Testis (tissue), 2 donors: ENCODE measurements at regions not wholly inside any gene's neighbourhood (a gene's known extent, or its start where the extent isn't known, plus 50 kb on each side); places are given as distances from the start of the nearest gene placed in this dataset.

ENCODE experiments used
- DNase-seq: peaks from one replicate; pipeline ENCODE4 v3.0.0-alpha.2; 2019
- H3K27ac ChIP-seq, 2 donors: fragments of 200-600 bp; sonication (generic); one replicate each; pipeline ENCODE4 v1.5.1; 2019
- H3K27me3 ChIP-seq: fragments of 200-600 bp; sonication (generic); one replicate; pipeline ENCODE4 v1.5.1; 2019
- H3K36me3 ChIP-seq: fragments of 200-600 bp; sonication (generic); one replicate; pipeline ENCODE4 v1.5.1; 2017; ENCODE audit warnings: low read depth; ENCODE audit errors: missing control alignments
- H3K4me1 ChIP-seq: fragments of 200-600 bp; sonication (generic); one replicate; pipeline ENCODE4 v1.5.1; 2019
- H3K4me3 ChIP-seq, 2 donors: fragments of 200-600 bp; sonication (generic); one replicate each; pipeline ENCODE4 v1.5.1; 2017 to 2019
- H3K9me3 ChIP-seq: fragments of 200-600 bp; sonication (generic); one replicate; pipeline ENCODE4 v1.5.1; 2017
- POLR2A ChIP-seq: fragments of 450-650 bp; IDR thresholded peaks from one replicate; pipeline ENCODE4 v1.6.1; 2017; ENCODE audit warnings: antibody characterized with exemption, mild to moderate bottlenecking, moderate library complexity
- WGBS, 2 donors: methylation state at CpG; one replicate each; pipeline ENCODE4 v1.1.5; 2018; 5-methylcytosine and 5-hydroxymethylcytosine counted together
- intact Hi-C: fragments of 100-400 bp; cut with DNase I; formaldehyde crosslinking; loops from one replicate; pipeline ENCODE4 v1.15.1; 2023; ENCODE audit warnings: low total_unique reads
- TF ChIP-seq, protein P1 (sequence below), 3 experiments: fragments of 450-650 bp in 2 of 3; fragments of 200-600 bp in 1 of 3; sonication (generic) in 1 of 3; IDR thresholded peaks; one replicate each; pipeline ENCODE4 v1.5.1; 2016 to 2019; ENCODE audit warnings: antibody characterized with exemption in 3 of 3, mild to moderate bottlenecking in 2 of 3, moderate library complexity in 1 of 3

DNA sequence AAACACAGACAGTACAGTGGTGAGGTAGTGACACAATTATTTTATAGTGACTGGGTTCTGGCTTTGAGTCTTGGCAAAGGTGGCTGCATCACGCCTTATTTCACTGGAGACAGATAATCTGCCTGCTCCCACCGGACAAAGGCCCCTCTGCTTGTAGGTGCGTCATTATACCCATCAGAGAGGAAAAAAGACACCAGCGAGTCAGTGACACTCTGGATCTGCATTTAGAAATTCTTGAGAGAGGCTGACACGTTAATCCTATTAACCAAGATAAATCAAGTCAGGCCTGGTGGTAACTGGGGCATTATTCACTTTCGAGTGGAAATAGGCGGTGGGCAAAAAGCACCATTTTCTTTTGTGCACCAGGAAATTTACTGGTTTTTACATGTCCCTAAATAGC is 76.2 kb downstream of the NR2F2 start:
- H3K9me3 ChIP-seq: no peaks in the 10 kb centered on the region
- no peaks in the 10 kb centered on the region for H3K27me3 ChIP-seq
- peaks cover 5% of the 10 kb centered on the region for H3K4me1 ChIP-seq
- H3K4me3 ChIP-seq: no peak overlapping the region
- no peak for DNase-seq
- H3K36me3 ChIP-seq: no peaks in the 10 kb centered on the region
- 91 to 94% methylated on average over 7 of the region's 7 CpGs for WGBS, 2 donors
- TF ChIP-seq POLR2A: no peak
- TF ChIP-seq, protein P1, sequence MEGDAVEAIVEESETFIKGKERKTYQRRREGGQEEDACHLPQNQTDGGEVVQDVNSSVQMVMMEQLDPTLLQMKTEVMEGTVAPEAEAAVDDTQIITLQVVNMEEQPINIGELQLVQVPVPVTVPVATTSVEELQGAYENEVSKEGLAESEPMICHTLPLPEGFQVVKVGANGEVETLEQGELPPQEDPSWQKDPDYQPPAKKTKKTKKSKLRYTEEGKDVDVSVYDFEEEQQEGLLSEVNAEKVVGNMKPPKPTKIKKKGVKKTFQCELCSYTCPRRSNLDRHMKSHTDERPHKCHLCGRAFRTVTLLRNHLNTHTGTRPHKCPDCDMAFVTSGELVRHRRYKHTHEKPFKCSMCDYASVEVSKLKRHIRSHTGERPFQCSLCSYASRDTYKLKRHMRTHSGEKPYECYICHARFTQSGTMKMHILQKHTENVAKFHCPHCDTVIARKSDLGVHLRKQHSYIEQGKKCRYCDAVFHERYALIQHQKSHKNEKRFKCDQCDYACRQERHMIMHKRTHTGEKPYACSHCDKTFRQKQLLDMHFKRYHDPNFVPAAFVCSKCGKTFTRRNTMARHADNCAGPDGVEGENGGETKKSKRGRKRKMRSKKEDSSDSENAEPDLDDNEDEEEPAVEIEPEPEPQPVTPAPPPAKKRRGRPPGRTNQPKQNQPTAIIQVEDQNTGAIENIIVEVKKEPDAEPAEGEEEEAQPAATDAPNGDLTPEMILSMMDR (IDR thresholded peaks at IDR 0.05): no peak
- H3K27ac ChIP-seq: no peak overlapping the region
- intact Hi-C loops: no loop called here

DNA sequence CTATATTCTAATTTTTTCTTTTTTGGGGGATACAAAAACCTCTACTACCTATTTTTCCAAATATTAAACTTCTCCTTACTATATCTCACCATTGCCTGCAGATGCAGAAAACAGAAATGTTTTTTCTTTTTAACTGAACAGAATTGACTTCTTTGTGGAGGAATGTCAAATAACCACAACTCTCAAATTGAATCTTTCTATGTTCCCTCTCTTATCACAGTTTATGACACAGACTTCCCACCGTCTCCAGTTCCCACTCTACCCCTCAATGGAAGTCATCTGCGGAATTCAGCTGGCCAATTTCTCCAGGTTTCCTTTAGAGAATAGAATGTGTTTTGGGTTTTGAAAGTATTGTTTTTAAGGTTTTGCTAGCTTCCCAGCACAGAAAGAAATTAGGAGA is 77.0 kb downstream of the NR2F2 start:
- Histone ChIP-seq H3K4me1 (peaks cover 5% of the 10 kb centered on the region), H3K4me3 (no peak overlapping the region), H3K27me3 (no peaks in the 10 kb centered on the region), H3K27ac (no peak overlapping the region), H3K9me3 (no peaks in the 10 kb centered on the region), H3K36me3 (no peaks in the 10 kb centered on the region)
- no peak for TF ChIP-seq POLR2A
- TF ChIP-seq, protein P1 (IDR thresholded peaks at IDR 0.05): no peak
- DNase-seq: no peak
- 54 to 73% methylated on average over 2 of the region's 2 CpGs for WGBS, 2 donors
- intact Hi-C loops: no loop called here

DNA sequence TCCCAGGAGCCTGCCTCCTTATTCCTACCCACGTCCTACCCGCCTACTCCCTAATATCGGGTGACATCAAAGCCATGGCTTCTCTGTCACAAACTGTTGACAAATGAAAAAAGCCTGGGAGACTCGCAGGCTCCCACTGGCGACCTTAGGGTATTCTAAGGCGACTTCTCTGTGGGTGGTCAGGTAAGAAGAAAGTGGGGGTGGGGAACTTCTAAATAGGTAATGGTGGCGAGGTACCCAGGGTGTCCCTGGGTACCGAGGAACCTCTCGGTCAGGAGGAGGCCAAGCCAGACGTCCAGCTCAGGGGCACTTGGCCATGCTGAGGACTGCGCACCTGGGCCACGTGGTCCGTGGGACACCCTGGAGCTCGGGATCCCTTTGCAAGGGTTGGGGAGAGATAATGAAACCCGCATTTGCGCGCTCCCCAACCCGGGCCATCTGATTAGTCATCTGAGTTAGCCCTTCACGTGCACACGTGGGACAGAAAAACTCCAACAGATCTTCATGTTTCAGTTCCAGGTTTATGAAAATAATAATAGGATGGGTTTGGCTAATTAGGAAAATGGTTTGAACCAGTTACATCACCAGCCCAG is 78.2 kb downstream of the NR2F2 start:
- TF ChIP-seq POLR2A: no peak
- TF ChIP-seq, protein P1 (IDR thresholded peaks at IDR 0.05): no peak
- Histone ChIP-seq H3K27ac (no peak overlapping the region), H3K27me3 (no peaks in the 10 kb centered on the region), H3K36me3 (no peaks in the 10 kb centered on the region), H3K4me3 (no peak overlapping the region), H3K9me3 (no peaks in the 10 kb centered on the region), H3K4me1 (peaks cover 5% of the 10 kb centered on the region)
- intact Hi-C loops: no loop called here
- 33 to 36% methylated on average over 20 of the region's 20 CpGs for WGBS, 2 donors
- DNase-seq: no peak

DNA sequence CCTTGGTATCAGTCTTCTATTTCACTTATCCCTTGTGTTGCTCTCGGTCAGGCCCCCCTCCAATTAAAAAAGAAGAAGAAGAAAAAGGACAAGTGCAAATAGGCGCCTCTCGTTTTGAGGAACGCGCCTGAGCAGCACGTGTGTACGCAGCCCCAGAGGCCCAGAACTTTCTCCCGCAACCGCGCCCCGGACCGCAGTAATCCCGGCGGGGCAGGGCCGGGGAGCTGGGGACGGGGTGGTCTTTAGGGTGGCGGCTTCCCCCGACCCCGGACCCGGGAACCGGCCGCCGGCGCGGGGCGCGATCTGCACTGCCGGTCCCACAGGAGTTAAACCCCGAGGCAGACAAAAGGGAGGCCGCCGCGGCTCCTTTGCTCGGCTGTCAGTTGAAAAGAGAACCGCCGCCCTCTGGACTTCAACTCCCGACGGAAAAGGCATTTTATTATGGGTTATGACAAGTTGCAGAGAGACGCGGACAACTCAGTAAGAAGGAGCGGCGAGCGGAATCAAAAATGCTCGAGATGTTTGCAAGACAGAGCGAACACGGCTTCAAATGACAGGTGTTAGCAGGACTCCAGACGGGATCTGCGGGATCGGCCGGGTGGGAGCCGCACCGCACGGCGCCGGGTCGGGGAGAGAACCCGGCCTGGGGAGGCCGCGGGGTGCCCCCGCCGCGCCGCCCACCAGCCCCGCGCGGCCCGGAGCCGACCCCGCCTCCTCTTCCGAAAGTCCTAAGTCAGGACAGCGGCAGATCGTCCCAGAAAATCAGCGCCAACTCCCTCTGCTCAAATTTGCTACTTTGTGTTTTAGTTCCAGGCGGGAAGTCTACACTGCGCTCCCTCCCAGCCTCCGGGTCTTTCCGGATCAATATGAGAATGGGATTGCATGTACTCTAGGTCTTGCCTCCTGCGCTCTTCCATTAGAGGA is 79.0 kb downstream of the NR2F2 start:
- peak overlapping the region; percentile 37 to 40 for H3K4me3 ChIP-seq
- no peaks in the 10 kb centered on the region for H3K9me3 ChIP-seq
- peak; percentile 18 for DNase-seq
- TF ChIP-seq, protein P1 (IDR thresholded peaks at IDR 0.05): no peak
- TF ChIP-seq POLR2A: no peak
- H3K4me1 ChIP-seq: peaks cover 5% of the 10 kb centered on the region
- no peaks in the 10 kb centered on the region for H3K36me3 ChIP-seq
- intact Hi-C loops: no loop called here
- H3K27ac ChIP-seq: no peak overlapping the region
- H3K27me3 ChIP-seq: no peaks in the 10 kb centered on the region
- WGBS, 2 donors: 6 to 8% methylated on average over 74 to 77 of the region's 77 CpGs
